ENCODE measurements at regions not wholly inside any gene's neighbourhood (a gene's known extent, or its start where the extent isn't known, plus 50 kb on each side); places are given as distances from the start of the nearest gene placed in this dataset.

GRCh38 chr7:69162931-69163670, 435.2 kb upstream of the AUTS2 start:
- peaks cover 3% of the 10 kb centered on the region for H3K36me3 Mint-ChIP-seq (ENCODE audit: low read depth, unreplicated experiment)
- H3K27me3 Mint-ChIP-seq (ENCODE audit: unreplicated experiment), result peaks cover 2% of the 10 kb centered on the region
- H3K27ac Mint-ChIP-seq (ENCODE audit: unreplicated experiment), result no peak overlapping the region

GRCh38 chr7:69166979-69167516, 431.2 kb upstream of the AUTS2 start:
- Mint-ChIP-seq H3K4me1 (ENCODE audit: unreplicated experiment) (no peaks in the 10 kb centered on the region), H3K9me3 (ENCODE audit: unreplicated experiment) (peaks cover 23% of the 10 kb centered on the region), H3K36me3 (ENCODE audit: low read depth, unreplicated experiment) (peaks cover 3% of the 10 kb centered on the region), H3K27me3 (ENCODE audit: unreplicated experiment) (peaks cover 11% of the 10 kb centered on the region), H3K27ac (ENCODE audit: unreplicated experiment) (no peak overlapping the region), H3K4me3 (ENCODE audit: unreplicated experiment) (no peak overlapping the region)
- DNase-seq (ENCODE audit: low spot score), result no peak
- no peak for TF ChIP-seq CTCF (IDR thresholded peaks at IDR 0.05; ENCODE audit: unreplicated experiment)

More at GRCh38 chr7:69162931-69163670, 435.2 kb upstream of the AUTS2 start:
- Mint-ChIP-seq H3K4me1 (ENCODE audit: unreplicated experiment) (no peaks in the 10 kb centered on the region), H3K4me3 (ENCODE audit: unreplicated experiment) (no peak overlapping the region), H3K9me3 (ENCODE audit: unreplicated experiment) (peaks cover 32% of the 10 kb centered on the region)
- no peak for TF ChIP-seq CTCF (IDR thresholded peaks at IDR 0.05; ENCODE audit: unreplicated experiment)
- no peak for DNase-seq (ENCODE audit: low spot score)

GRCh38 chr7:69169386-69169785, 428.9 kb upstream of the AUTS2 start:
- Mint-ChIP-seq H3K9me3 (ENCODE audit: unreplicated experiment) (peaks cover 34% of the 10 kb centered on the region), H3K4me1 (ENCODE audit: unreplicated experiment) (no peaks in the 10 kb centered on the region), H3K27ac (ENCODE audit: unreplicated experiment) (no peak overlapping the region), H3K4me3 (ENCODE audit: unreplicated experiment) (no peak overlapping the region), H3K36me3 (ENCODE audit: low read depth, unreplicated experiment) (peaks cover 3% of the 10 kb centered on the region), H3K27me3 (ENCODE audit: unreplicated experiment) (peaks cover 11% of the 10 kb centered on the region)
- no peak for DNase-seq (ENCODE audit: low spot score)
- no peak for TF ChIP-seq CTCF (IDR thresholded peaks at IDR 0.05; ENCODE audit: unreplicated experiment)

GRCh38 chr7:69172357-69173077, 425.8 kb upstream of the AUTS2 start:
- H3K4me1 Mint-ChIP-seq (ENCODE audit: unreplicated experiment), result no peaks in the 10 kb centered on the region
- H3K27ac Mint-ChIP-seq (ENCODE audit: unreplicated experiment), result no peak overlapping the region
- peaks cover 11% of the 10 kb centered on the region for H3K27me3 Mint-ChIP-seq (ENCODE audit: unreplicated experiment)
- peaks cover 26% of the 10 kb centered on the region for H3K9me3 Mint-ChIP-seq (ENCODE audit: unreplicated experiment)
- no peak for TF ChIP-seq CTCF (IDR thresholded peaks at IDR 0.05; ENCODE audit: unreplicated experiment)
- H3K36me3 Mint-ChIP-seq (ENCODE audit: low read depth, unreplicated experiment), result no peaks in the 10 kb centered on the region
- DNase-seq (ENCODE audit: low spot score), result no peak
- no peak overlapping the region for H3K4me3 Mint-ChIP-seq (ENCODE audit: unreplicated experiment)

GRCh38 chr7:69173341-69173740, 424.9 kb upstream of the AUTS2 start:
- DNase-seq (ENCODE audit: low spot score), result no peak
- Mint-ChIP-seq H3K36me3 (ENCODE audit: low read depth, unreplicated experiment) (no peaks in the 10 kb centered on the region), H3K27me3 (ENCODE audit: unreplicated experiment) (peaks cover 11% of the 10 kb centered on the region), H3K4me1 (ENCODE audit: unreplicated experiment) (no peaks in the 10 kb centered on the region), H3K9me3 (ENCODE audit: unreplicated experiment) (peaks cover 30% of the 10 kb centered on the region), H3K4me3 (ENCODE audit: unreplicated experiment) (no peak overlapping the region), H3K27ac (ENCODE audit: unreplicated experiment) (no peak overlapping the region)
- TF ChIP-seq CTCF (IDR thresholded peaks at IDR 0.05; ENCODE audit: unreplicated experiment), result no peak
